SK-N-SH treated with all-trans-retinoic acid at 6 μM for 48 hours (cell line): ENCODE measurements at regions not wholly inside any gene's neighbourhood (a gene's known extent, or its start where the extent isn't known, plus 50 kb on each side); places are given as distances from the start of the nearest gene placed in this dataset.

Experiments
- ATAC-seq: fragments of 200-7000 bp; cut with Tn5 transposase; 3 replicates; pipeline ENCODE4 v1.9.1; 2020; ENCODE audit warnings: mild to moderate bottlenecking, moderate library complexity
- ARNTL ChIP-seq: fragments of 450-650 bp; formaldehyde crosslinking; IDR thresholded peaks from 2 replicates; pipeline ENCODE4 v1.5.0; 2020; ENCODE audit warnings: low read depth, mild to moderate bottlenecking, moderate library complexity, borderline replicate concordance
- CSRNP3 ChIP-seq: fragments of 250-450 bp; sonication (Bioruptor Pico); IDR thresholded peaks from 2 replicates; pipeline ENCODE4 v1.5.1; 2021; ENCODE audit warnings: mild to moderate bottlenecking, moderate library complexity
- ESRRG ChIP-seq: fragments of 250-450 bp; sonication (Bioruptor Pico); IDR thresholded peaks from 2 replicates; pipeline ENCODE4 v1.6.1; 2021; ENCODE audit warnings: mild to moderate bottlenecking
- GLIS3 ChIP-seq: fragments of 250-450 bp; sonication (Bioruptor Pico); IDR thresholded peaks from 2 replicates; pipeline ENCODE4 v1.5.0; 2020; ENCODE audit warnings: mild to moderate bottlenecking, moderate library complexity
- OSR1 ChIP-seq: fragments of 250-450 bp; sonication (Bioruptor Pico); IDR thresholded peaks from 2 replicates; pipeline ENCODE4 v1.8.0; 2022; ENCODE audit warnings: moderate library complexity, mild to moderate bottlenecking, inconsistent platforms
- POU6F1 ChIP-seq: fragments of 250-450 bp; sonication (Bioruptor Pico); IDR thresholded peaks from 2 replicates; pipeline ENCODE4 v1.8.0; 2021; ENCODE audit warnings: low read depth, mild to moderate bottlenecking, moderate library complexity, borderline replicate concordance
- PPARA ChIP-seq: fragments of 250-450 bp; sonication (Bioruptor Pico); IDR thresholded peaks from 2 replicates; pipeline ENCODE4 v1.5.0; 2020; ENCODE audit warnings: mild to moderate bottlenecking, borderline replicate concordance
- SNAI2 ChIP-seq: fragments of 250-450 bp; sonication (Bioruptor Pico); IDR thresholded peaks from 2 replicates; pipeline ENCODE4 v1.5.0; 2020; ENCODE audit warnings: mild to moderate bottlenecking, moderate library complexity
- TCF4 ChIP-seq: fragments of 250-450 bp; sonication (Bioruptor Pico); IDR thresholded peaks from 2 replicates; pipeline ENCODE4 v1.8.0; 2021; ENCODE audit warnings: mild to moderate bottlenecking, moderate library complexity, borderline replicate concordance
- TOX ChIP-seq: fragments of 250-450 bp; sonication (Bioruptor Pico); IDR thresholded peaks from 2 replicates; pipeline ENCODE4 v1.8.0; 2021; ENCODE audit warnings: mild to moderate bottlenecking, moderate library complexity, borderline replicate concordance
- ZC3H10 ChIP-seq: fragments of 250-450 bp; sonication (Bioruptor Pico); IDR thresholded peaks from 2 replicates; pipeline ENCODE4 v1.5.1; 2021; ENCODE audit warnings: mild to moderate bottlenecking, moderate library complexity
- ZFP3 ChIP-seq: fragments of 250-450 bp; sonication (Bioruptor Pico); IDR thresholded peaks from 2 replicates; pipeline ENCODE4 v1.5.0; 2020; ENCODE audit warnings: mild to moderate bottlenecking, moderate library complexity
- ZFP30 ChIP-seq: fragments of 450-650 bp; formaldehyde crosslinking; IDR thresholded peaks from 2 replicates; pipeline ENCODE4 v1.5.0; 2022; ENCODE audit warnings: mild to moderate bottlenecking, moderate library complexity
- ZNF565 ChIP-seq: fragments of 450-650 bp; formaldehyde crosslinking; conservative IDR thresholded peaks from 2 replicates; pipeline ENCODE4 v1.5.0; 2020; ENCODE audit warnings: low read depth, mild to moderate bottlenecking, moderate library complexity
- ZNF70 ChIP-seq: fragments of 450-650 bp; formaldehyde crosslinking; IDR thresholded peaks from 2 replicates; pipeline ENCODE4 v1.5.0; 2020; ENCODE audit warnings: mild to moderate bottlenecking, moderate library complexity
- ZNF8 ChIP-seq: fragments of 450-650 bp; formaldehyde crosslinking; IDR thresholded peaks from 2 replicates; pipeline ENCODE4 v1.5.0; 2020; ENCODE audit warnings: mild to moderate bottlenecking, moderate library complexity
- TF ChIP-seq, protein P1 (sequence below): fragments of 250-450 bp; sonication (Bioruptor Pico); IDR thresholded peaks from 2 replicates; pipeline ENCODE4 v1.5.1; 2020; ENCODE audit warnings: low read depth, mild to moderate bottlenecking, moderate library complexity
- TF ChIP-seq, protein P2 (sequence below): fragments of 250-450 bp; sonication (Bioruptor Pico); IDR thresholded peaks from 2 replicates; pipeline ENCODE4 v1.8.0; 2020; ENCODE audit warnings: mild to moderate bottlenecking, moderate library complexity, borderline replicate concordance
- TF ChIP-seq, protein P3 (sequence below): fragments of 250-450 bp; sonication (Bioruptor Pico); IDR thresholded peaks from 2 replicates; pipeline ENCODE4 v1.5.0; 2020; ENCODE audit warnings: mild to moderate bottlenecking, moderate library complexity

DNA sequence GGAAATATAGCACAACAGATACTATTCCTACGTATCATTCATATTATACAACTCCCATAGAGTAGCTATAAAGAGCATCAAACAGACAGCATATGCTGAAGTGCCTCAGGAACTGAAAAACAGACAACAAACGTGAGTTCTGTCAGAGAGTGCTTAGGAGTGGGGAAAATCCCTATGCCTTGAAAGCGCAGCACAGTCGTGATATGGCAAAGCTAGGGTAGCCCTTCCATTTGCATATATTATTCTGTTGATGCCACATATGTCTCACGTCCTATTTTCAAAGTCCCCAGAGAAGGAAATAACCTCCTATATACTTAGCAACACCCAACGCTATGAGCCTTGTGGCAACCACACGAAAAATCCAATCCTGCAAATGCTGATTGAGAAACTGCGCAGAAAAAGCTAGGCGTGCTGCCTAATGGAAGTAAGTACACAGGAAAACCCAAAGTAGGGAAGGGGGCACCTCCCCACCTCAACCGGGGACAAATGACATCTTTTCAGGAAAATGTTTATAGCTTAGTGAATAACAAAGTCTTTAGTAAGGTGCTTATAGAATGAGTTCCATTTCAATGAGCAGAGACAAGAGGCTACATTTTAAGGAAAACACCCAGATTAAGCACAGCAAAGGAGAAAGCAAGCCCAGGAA lies 105.1 kb downstream of the MED10 start (continued):
- TF ChIP-seq TCF4 (no peak), TOX (CRISPR knock-in tag) (no peak)
- TF ChIP-seq, all 23 proteins: peak for 0

DNA sequence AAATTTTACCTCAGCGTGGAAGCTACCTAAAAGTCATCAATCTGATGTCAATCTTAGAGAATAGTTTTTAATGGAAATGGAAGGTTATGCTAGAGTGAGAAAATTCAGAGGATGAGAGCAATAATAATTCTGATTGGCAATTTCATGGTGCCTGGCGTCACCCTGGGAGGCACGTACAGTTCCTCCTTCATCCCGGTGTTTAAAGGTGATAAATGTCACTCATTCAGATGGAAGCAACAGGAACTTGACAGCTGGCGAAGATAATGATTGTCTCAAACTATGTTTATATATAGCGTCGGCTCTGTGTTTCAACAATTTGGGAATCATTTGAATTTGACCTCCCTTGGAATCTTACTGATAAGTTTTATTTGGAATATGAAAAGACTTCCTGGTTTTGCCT lies 108.4 kb downstream of the MED10 start:
- TF ChIP-seq, protein P1, sequence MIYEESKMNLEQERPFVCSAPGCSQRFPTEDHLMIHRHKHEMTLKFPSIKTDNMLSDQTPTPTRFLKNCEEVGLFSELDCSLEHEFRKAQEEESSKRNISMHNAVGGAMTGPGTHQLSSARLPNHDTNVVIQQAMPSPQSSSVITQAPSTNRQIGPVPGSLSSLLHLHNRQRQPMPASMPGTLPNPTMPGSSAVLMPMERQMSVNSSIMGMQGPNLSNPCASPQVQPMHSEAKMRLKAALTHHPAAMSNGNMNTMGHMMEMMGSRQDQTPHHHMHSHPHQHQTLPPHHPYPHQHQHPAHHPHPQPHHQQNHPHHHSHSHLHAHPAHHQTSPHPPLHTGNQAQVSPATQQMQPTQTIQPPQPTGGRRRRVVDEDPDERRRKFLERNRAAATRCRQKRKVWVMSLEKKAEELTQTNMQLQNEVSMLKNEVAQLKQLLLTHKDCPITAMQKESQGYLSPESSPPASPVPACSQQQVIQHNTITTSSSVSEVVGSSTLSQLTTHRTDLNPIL (CRISPR knock-in tag) = no peak
- TF ChIP-seq ZNF565 (CRISPR knock-in tag) (no peak), POU6F1 (CRISPR knock-in tag) (no peak), TCF4 (no peak), ZFP3 (CRISPR knock-in tag) (no peak), OSR1 (CRISPR knock-in tag) (no peak), GLIS3 (no peak), ZNF8 (CRISPR knock-in tag) (no peak), ARNTL (CRISPR knock-in tag) (no peak), TOX (CRISPR knock-in tag) (no peak), ZFP30 (CRISPR knock-in tag) (no peak)
- TF ChIP-seq, protein P2, sequence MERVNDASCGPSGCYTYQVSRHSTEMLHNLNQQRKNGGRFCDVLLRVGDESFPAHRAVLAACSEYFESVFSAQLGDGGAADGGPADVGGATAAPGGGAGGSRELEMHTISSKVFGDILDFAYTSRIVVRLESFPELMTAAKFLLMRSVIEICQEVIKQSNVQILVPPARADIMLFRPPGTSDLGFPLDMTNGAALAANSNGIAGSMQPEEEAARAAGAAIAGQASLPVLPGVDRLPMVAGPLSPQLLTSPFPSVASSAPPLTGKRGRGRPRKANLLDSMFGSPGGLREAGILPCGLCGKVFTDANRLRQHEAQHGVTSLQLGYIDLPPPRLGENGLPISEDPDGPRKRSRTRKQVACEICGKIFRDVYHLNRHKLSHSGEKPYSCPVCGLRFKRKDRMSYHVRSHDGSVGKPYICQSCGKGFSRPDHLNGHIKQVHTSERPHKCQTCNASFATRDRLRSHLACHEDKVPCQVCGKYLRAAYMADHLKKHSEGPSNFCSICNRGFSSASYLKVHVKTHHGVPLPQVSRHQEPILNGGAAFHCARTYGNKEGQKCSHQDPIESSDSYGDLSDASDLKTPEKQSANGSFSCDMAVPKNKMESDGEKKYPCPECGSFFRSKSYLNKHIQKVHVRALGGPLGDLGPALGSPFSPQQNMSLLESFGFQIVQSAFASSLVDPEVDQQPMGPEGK (CRISPR knock-in tag) = no peak
- TF ChIP-seq, protein P3, sequence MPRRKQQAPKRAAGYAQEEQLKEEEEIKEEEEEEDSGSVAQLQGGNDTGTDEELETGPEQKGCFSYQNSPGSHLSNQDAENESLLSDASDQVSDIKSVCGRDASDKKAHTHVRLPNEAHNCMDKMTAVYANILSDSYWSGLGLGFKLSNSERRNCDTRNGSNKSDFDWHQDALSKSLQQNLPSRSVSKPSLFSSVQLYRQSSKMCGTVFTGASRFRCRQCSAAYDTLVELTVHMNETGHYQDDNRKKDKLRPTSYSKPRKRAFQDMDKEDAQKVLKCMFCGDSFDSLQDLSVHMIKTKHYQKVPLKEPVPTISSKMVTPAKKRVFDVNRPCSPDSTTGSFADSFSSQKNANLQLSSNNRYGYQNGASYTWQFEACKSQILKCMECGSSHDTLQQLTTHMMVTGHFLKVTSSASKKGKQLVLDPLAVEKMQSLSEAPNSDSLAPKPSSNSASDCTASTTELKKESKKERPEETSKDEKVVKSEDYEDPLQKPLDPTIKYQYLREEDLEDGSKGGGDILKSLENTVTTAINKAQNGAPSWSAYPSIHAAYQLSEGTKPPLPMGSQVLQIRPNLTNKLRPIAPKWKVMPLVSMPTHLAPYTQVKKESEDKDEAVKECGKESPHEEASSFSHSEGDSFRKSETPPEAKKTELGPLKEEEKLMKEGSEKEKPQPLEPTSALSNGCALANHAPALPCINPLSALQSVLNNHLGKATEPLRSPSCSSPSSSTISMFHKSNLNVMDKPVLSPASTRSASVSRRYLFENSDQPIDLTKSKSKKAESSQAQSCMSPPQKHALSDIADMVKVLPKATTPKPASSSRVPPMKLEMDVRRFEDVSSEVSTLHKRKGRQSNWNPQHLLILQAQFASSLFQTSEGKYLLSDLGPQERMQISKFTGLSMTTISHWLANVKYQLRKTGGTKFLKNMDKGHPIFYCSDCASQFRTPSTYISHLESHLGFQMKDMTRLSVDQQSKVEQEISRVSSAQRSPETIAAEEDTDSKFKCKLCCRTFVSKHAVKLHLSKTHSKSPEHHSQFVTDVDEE = no peak
- ATAC-seq = no peak

GRCh38 chr5:6266671-6267197 lies 111.6 kb downstream of the MED10 start:
- TF ChIP-seq ARNTL (CRISPR knock-in tag) = no peak
- TF ChIP-seq CSRNP3 (CRISPR knock-in tag) = no peak
- TF ChIP-seq ZNF8 (CRISPR knock-in tag) = no peak
- no peak for TF ChIP-seq ZNF565 (CRISPR knock-in tag)
- TF ChIP-seq GLIS3 = no peak
- TF ChIP-seq TCF4 = no peak
- no peak for TF ChIP-seq SNAI2 (CRISPR knock-in tag)
- TF ChIP-seq ZFP30 (CRISPR knock-in tag) = no peak
- TF ChIP-seq, protein P1 (CRISPR knock-in tag) = no peak
- TF ChIP-seq PPARA (CRISPR knock-in tag) = no peak
- no peak for TF ChIP-seq ZC3H10 (CRISPR knock-in tag)
- TF ChIP-seq OSR1 (CRISPR knock-in tag) = no peak
- TF ChIP-seq ESRRG (CRISPR knock-in tag) = no peak
- TF ChIP-seq, protein P2 (CRISPR knock-in tag) = no peak
- no peak for TF ChIP-seq ZNF70
- TF ChIP-seq, all 23 proteins: peak for 0

More at GRCh38 chr5:6266671-6267197, 111.6 kb downstream of the MED10 start:
- ATAC-seq = no peak
